ENCODE measurements at regions not wholly inside any gene's neighbourhood (a gene's known extent, or its start where the extent isn't known, plus 50 kb on each side); places are given as distances from the start of the nearest gene placed in this dataset.
"Not testable (repeated sequence)": the region's sequence is repeated elsewhere in the genome, so short reads cannot be mapped to it uniquely, and the experiment has no call there.

DNA sequence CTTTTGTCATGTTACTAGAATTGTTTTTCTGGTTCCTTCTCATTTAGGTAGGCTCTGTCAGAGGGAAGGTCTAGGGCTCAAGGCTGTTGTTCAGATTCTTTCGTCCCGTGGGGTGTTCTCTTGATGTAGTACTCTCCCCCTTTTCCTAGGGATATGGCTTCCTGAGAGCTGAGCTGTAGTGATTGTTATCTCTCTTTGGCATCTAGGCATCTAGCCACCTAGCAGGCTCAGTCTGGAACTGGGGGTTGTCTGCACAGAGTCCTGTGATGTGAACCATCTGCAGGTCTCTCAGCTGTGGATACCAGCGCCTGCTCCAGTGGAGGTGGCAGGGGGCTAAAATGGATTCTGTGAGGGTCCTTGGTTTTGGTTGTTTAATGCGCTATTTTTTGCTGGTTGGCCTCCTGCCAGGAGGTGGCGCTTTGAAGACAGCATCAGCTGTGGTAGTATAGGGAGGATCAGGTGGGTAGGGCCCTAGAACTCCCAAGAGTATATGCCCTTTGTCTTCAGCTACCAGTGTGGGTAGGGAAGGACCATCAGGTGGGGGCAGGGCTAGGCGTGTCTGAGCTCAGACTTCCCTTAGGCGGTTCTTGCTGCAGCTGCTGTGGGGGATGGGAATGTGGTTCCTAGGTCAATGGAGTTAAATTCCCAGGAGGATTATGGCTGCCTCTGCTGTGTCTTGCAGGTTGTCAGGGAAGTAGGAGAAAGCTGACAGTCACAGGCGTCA is 78.1 kb upstream of the RAB40AL start:
- not testable (repeated sequence) for H3K4me1 Mint-ChIP-seq (ENCODE audit: low read depth); H3K9me3 Mint-ChIP-seq; H3K27ac Mint-ChIP-seq; H3K27me3 Mint-ChIP-seq; DNase-seq; H3K36me3 Mint-ChIP-seq (ENCODE audit: low read depth); H3K4me3 Mint-ChIP-seq

GRCh38 chrX:102859550-102859871 is 77.6 kb upstream of the RAB40AL start:
- H3K27ac Mint-ChIP-seq, result no peak overlapping the region
- peaks cover 5% of the 10 kb centered on the region for H3K36me3 Mint-ChIP-seq (ENCODE audit: low read depth)
- DNase-seq, result no peak
- H3K4me3 Mint-ChIP-seq, result no peak overlapping the region
- H3K4me1 Mint-ChIP-seq (ENCODE audit: low read depth), result no peaks in the 10 kb centered on the region
- no peaks in the 10 kb centered on the region for H3K9me3 Mint-ChIP-seq
- H3K27me3 Mint-ChIP-seq, result peaks cover 9% of the 10 kb centered on the region

DNA sequence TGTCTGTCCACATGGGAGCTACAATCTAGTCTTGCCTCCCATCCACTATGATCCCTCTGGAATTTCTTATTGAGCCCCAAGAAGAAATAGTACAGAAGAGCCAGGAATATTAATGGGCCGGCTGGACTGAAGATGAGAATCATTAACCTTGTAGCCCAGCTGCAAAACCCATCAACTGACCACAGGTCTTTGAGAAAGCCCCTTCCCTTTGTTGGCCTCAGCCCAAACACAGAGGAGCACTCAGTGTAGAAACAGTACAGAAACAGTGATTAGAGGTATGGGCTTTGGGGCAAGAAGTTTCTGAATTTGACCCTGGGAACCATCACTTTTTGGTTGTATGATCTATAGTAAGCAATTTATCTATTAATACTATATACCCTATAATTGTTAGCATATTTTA is 76.8 kb upstream of the RAB40AL start:
- no peak overlapping the region for H3K4me3 Mint-ChIP-seq

DNA sequence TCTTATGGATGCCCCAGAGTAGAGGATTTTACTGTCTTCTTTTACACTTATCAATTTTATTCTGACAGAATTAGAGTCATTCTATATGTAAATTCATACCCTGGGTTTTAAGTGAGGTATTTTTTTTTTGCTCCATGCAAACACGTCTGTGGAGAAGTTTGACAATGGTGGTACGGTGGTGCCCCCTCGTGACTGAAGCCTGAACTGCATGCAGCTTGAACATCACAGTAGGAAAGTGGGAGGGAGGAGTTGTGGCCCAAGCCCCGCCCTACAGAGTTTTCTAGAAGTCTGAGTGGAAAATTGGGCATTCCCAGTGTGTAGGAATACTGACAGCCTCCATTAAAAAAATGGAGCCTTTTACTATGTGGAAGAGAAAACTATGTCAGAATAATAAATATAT is 73.3 kb upstream of the RAB40AL start:
- peaks cover 8% of the 10 kb centered on the region for H3K27me3 Mint-ChIP-seq
- DNase-seq, result peak; percentile 90
- no peaks in the 10 kb centered on the region for H3K4me1 Mint-ChIP-seq (ENCODE audit: low read depth)
- no peak overlapping the region for H3K4me3 Mint-ChIP-seq
- peaks cover 12% of the 10 kb centered on the region for H3K36me3 Mint-ChIP-seq (ENCODE audit: low read depth)
- H3K27ac Mint-ChIP-seq, result no peak overlapping the region
- no peaks in the 10 kb centered on the region for H3K9me3 Mint-ChIP-seq

More for the DNA sequence above, 76.8 kb upstream of the RAB40AL start:
- H3K27ac Mint-ChIP-seq, result no peak overlapping the region
- H3K27me3 Mint-ChIP-seq, result peaks cover 9% of the 10 kb centered on the region
- DNase-seq, result no peak
- no peaks in the 10 kb centered on the region for H3K4me1 Mint-ChIP-seq (ENCODE audit: low read depth)
- H3K36me3 Mint-ChIP-seq (ENCODE audit: low read depth), result peaks cover 6% of the 10 kb centered on the region
- no peaks in the 10 kb centered on the region for H3K9me3 Mint-ChIP-seq

DNA sequence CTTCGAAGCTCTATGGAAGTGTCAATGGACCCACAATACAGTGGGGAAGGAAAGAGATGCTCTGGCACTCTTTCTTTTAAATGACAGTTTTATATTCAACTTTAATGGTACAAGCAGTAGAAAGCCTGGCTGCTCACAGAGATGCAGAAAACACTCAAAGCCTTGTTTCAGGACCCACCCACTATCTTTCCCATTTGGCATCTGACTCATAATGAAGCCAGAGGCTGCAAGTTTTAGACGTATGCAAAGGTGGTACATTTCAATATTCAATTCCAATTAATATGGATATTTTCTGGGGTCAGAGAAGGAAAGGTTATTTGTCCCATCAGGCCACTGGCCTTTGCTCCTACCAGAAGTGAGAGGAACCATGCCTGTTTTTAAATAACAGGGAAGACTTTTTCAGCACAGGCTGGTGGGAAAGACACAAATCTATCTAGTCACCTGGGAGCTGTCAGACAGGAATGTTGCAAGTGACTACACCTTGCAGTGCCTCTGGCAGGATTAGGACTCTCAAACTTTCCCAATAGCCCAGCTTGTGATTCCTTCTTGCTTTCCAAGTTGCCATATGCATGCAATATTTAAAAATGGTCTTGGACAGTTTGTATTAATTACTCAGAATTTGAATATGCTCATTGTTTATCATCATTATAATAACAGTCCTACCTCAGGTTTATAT is 70.0 kb upstream of the RAB40AL start:
- Mint-ChIP-seq H3K27ac (no peak overlapping the region), H3K27me3 (peaks cover 3% of the 10 kb centered on the region), H3K9me3 (no peaks in the 10 kb centered on the region), H3K4me3 (no peak overlapping the region), H3K36me3 (ENCODE audit: low read depth) (peaks cover 12% of the 10 kb centered on the region), H3K4me1 (ENCODE audit: low read depth) (no peaks in the 10 kb centered on the region)
- DNase-seq, result no peak

- no peak overlapping the region for H3K27ac Mint-ChIP-seq
- H3K27me3 Mint-ChIP-seq, result peaks cover 18% of the 10 kb centered on the region
- no peak for DNase-seq
- peaks cover 21% of the 10 kb centered on the region for H3K36me3 Mint-ChIP-seq (ENCODE audit: low read depth)
- no peak overlapping the region for H3K4me3 Mint-ChIP-seq
- no peaks in the 10 kb centered on the region for H3K4me1 Mint-ChIP-seq (ENCODE audit: low read depth)
- H3K9me3 Mint-ChIP-seq, result no peaks in the 10 kb centered on the region
These were observed 53.6 kb upstream of the RAB40AL start for GRCh38 chrX:102883491-102883890.

Measured in activated T-cell treated with anti-CD3 and anti-CD28 coated beads, Interleukin-2, amount 50 U/mL, for 24 hours (primary cell).